Retina (tissue), 1 donor: ENCODE measurements at regions not wholly inside any gene's neighbourhood (a gene's known extent, or its start where the extent isn't known, plus 50 kb on each side); places are given as distances from the start of the nearest gene placed in this dataset.

Experiments
- DNase-seq: peaks from one replicate; pipeline ENCODE4 v3.0.0-alpha.2; 2016

DNA sequence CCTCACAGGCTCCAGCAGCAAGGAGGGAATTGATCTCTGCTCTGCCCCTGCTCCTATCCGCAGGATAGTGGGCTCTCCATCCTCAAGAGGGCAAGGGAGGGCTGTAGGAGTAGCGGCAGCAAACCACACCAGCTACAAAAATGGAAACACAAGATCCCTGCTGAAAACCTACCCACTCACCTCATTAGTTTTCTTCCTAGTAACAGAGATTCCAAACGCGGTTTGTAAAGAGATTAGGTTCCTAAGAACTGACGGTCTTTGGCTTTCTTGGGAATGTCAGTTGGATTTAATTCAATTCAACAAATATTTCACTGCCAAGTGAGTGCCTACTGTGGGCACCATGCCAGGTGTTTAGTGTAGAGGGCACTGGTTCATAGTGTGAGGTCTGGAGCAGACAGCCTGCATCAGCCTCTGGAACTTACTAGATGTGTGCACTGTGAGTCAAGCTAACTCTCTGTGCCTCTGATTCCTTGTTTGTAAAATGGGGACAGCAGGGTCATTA is 84.7 kb downstream of the MRPL46 start:
- no peak for DNase-seq

DNA sequence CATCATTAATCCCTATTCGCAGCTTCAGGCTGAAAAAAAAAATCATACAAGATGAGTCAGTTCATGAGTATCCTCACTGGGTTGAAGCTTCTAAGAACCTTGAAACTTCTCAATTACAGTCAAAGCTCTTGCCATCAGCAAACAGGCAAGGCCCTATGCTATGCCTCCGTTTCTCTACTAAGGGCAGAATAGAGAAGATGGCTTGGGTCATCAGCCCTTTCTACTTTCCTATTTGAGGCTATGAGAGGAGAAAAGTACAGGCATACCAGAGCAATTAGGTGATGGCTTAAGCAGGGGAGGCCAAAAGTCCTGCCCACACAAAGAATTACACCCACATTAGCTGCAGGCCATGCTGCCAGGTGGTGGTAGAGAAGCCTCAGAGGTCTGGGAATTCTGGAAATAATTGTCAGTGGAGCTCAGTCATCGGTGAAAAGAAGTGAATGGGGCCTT is 89.0 kb downstream of the MRPL46 start:
- DNase-seq = no peak

DNA sequence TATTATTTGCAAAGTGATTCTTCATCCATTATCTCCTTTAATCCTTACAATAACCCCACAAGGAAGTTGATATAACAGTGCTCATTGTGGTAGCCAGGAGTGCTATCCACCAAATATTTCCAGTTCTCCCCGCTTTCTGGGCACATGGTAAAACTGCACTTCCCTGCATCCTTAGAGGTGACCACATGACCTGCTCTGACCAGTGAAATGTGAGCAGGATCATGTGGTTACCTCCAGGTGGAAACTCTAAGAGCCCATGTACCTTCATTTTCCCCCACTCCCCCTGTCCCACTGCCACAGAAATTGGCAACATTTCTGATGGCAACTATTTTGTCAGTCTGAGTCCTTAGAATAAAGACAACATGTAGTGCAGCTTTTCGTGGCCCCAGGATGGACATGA is 89.7 kb downstream of the MRPL46 start:
- DNase-seq = no peak

DNA sequence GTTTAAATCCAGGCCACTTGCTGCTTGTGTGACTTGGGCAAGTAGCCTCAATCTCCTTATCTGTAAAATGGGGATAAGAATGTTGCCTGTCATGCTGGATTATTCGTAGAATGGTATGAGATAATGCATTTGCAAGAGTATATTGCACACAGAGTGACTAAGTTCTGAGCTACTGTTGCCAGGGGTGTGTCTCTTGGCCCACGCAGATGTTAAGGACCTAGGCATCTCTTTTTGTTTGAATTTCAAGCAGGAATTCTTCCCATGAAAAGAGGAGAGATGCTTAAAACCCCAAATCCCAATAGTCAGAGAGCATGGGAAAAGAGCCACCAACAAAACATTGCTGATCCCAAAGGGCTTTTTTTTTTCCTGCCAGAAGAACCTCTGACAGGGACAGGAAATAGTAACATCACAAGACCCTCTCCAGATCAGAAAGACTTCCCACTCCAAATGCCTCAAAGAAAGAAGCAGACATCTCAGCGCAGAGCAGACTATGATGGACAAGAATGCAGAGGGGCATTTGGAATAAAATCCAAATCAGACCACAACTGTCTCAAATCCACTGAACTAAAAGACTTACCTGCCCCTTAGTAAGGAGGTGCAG is 90.5 kb downstream of the MRPL46 start:
- DNase-seq = no peak

DNA sequence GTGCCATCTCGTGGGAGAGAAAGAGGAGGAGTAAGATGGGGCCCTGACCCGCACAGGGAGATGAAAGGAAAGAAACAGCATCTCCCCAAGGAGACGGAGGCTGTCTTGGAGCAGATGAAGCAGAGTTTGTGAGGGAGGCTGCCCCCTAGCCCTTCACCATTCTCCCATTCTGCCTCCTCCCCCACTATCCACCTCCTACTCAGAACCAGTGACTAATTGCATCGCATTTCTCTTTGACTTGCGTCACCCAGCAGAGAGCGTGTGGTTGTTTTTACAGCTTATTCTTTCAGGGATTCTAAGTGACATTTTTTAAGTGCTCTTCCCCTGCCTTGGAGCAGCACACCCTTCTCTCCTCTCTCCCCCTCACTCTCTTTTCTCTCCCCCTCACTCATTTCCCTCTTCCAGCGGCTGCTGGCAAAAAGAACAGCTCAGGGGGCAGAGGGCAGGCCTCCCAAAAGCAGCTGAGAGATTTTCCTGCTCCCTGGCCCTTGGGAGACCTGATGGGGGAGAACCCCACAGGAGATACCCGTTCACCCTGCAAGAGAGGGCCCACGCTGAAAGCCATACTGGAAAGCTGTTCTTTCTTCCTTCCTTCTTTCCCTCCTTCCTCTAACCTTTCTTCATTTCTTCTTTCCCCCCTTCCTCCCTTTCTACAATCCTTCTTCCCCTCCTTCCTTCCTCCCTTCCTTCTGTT is 91.8 kb downstream of the MRPL46 start:
- no peak for DNase-seq

DNA sequence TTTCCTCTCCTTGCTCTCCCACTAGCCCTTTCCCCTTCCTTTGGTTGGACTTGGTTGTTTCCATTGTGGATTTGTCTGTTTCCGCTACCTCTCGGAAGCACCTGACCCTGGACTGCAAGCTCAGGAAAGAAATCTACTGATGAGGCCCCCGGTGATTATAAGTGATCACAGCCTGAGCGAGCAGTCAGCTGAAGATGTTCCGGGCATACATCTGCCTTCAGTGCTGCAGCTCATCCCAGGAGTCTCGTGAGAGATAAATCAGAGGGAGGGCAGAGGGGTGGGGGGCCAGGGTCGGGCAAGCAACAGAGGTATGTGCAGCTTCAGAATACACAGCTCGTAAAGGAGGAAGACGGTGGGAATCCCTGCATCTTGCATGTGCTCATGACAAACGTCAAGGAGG is 102.1 kb downstream of the MRPL46 start:
- no peak for DNase-seq

DNA sequence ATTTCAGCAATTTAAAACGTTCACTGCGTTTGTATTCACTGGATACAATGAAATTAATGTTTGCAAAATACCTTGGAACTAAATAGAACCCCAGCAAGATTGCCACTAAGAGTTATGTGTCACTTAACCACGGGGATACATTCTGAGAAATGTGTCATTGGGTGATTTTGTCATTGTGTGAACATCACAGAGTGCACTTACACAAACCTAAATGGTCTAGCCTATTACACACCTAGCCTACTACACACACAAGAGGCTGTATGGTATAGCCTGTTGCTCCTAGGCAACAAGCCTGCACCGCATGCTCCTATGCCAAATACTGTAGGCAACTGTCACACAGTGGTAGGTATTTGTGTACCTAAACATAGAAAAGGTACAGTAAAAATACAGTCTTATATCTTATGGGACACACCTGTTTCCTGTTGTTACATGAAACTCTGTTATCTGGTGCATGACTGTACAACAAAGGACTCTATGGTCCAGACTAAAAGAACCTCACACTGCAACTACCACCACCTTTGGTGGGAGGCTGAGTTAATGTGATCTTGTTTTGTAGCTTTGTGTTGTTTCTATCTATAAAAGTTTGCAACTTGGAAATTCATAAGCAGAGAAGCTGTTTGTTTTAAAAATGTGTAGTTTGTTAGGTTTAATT is 92.2 kb upstream of the NTRK3 start:
- no peak for DNase-seq

DNA sequence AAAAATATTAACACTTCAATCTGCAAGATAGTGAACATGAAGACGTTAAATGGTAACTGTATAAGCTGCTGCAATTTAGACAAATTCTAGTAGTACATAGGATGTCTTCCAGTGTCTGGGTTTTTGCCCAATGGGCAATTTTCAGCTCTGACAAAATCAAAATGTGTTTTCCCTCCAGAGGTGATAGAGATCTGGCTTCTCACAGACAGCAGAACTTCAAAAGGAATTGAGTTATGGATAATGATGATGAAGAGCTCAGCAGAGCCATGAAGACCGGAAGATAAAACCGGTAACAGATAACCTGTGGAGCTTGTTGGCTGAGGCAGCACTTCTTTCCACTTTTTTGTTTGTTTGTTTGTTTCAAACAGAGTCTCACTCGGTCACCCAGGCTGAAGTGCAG is 89.4 kb upstream of the NTRK3 start:
- no peak for DNase-seq

DNA sequence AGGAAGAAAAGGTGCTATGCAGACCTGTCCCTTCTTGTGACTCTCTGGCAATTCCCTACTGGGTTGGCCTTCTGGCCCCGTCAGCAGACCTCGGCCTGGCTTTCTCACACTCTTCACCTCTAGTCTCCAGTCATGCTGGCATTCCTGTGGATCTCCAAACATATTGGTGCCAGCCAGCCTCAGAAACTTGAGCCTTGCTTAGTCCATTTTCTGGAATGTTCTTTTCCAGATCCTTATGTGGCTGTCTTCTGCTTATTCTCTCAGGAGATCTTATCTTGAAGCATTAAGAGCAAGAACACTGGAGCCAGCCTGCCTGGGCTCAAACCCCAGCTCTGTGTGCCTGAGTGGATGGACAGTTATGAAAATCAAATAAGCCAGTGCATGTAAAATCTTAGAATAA is 88.2 kb upstream of the NTRK3 start:
- no peak for DNase-seq

DNA sequence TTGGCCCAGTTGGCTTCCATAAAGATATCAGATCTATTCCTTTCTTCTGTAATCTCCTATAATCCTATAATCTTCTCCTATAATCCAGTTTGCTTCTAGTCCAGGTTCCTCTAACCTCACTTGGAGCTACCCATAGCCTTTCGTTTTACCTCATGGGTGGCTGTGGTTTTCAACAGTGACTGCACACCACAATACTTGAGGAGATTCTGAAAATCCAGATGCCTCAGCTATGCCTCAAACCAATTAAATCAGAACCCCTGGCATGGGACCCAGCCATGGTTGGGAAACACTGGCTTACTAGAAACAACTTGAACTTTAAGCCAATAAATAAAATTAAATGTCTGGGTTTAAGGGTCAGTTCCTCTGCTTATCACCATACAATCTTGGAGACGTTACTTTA is 86.1 kb upstream of the NTRK3 start:
- DNase-seq = no peak

DNA sequence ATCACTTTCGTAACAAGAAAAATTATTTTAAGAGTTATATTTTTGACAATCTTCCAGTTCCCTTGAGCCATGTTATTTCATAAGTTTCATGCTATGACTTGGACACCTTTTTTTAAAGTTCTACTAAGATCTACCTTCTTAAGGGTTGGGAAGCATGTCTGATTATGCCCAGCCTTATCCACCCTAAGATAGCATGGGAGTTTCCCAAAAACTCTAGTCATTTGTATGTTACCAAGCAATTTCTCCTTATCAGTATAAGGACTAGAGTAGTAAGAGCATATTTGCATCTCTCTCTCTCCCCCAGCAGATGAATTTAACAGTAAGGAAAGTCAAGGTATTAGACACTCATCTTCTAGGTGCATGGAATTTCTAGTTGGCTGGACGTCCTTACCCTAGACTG is 85.1 kb upstream of the NTRK3 start:
- DNase-seq = no peak

DNA sequence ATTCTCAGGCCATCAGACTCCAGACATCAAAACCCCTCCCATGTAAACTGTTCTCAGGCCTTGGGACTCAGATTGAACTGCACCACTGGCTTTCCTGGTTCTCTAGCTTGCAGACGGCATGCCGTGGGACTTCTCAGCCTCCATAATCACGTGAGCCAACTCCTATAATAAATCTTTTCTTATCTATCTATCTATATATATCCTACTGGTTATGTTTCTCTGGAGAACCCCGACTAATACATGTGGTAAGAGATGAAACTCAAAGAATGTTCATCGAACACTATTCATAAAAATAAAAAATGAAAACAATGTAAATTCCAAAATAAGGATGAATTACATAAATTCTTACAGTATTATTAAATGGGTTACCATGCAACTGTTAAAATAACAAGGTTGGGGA is 84.5 kb upstream of the NTRK3 start:
- no peak for DNase-seq

DNA sequence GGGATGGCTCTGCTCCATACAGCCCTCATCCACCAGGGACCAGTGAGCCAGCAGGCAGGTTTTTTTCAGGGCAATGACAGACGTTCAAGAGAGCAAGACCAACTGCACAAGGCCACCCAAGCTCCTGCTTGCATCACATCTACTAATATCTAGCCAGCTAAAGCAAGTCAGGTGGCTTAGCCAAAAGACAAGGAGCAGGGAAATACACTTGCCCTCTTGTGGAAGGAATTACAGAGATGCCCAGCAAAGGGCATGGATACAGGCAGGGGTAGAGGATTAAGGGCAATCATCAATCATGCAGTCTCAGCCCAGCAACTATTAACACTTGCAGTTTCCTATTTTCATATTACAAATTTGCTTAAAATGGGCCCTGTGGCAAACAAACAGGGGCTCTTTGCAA is 81.5 kb upstream of the NTRK3 start:
- DNase-seq = no peak

DNA sequence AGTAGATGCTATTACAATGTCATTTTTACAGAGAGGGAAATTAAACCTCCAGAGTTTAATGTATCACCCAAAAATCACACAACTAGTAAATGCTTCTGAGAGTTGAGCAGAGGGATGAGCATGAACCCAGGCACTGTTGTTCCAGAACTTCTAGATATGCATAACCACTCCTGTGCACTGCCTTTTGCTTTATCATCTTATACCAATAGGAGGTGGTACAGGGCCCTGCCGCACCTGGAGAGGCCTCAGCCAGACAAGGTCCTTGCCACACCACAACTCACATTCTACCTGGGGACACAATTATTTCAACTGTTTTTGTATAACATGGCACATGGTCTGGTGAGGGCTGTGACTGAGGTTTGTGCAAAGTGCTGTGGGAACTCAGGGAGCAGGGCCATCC is 78.5 kb upstream of the NTRK3 start:
- DNase-seq = no peak

DNA sequence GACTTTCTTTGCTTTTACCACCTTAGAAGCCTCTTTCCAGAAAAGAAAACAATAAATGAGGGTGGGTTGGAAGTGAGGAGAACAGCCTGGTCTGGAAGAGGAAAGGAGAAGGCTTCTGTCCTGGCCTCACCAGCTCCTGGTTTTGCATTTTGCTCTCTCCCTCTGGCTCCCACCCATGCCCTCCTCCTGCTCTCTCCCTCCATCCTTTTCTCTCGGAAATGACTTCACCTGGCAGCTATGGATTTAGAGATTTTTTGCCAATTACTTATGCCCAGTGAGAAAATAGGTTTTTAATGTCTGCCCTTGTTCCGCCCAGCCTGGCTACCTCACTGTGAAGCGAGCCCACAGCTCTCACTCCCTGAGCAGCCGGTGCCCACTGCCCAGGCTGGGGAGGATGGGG is 77.9 kb upstream of the NTRK3 start:
- DNase-seq = no peak

DNA sequence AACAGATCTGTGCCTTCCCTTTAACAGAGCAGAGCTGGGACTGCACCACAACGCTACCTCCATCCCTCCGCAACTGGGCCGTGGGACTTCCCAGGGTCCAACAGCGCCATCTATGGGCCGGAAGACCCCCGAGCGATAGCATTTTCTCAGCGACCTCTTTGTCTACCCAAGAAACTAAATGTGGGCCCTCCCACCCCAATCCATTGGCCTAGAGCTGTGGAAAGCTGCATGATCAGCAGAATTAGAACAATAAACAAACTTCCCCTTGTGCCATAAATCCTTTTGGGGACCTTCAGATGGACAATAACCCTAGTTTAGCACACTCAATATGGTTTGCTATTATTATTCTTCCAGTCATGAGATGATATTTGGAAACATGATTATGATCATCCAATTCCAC is 74.8 kb upstream of the NTRK3 start:
- DNase-seq = peak; percentile 78

DNA sequence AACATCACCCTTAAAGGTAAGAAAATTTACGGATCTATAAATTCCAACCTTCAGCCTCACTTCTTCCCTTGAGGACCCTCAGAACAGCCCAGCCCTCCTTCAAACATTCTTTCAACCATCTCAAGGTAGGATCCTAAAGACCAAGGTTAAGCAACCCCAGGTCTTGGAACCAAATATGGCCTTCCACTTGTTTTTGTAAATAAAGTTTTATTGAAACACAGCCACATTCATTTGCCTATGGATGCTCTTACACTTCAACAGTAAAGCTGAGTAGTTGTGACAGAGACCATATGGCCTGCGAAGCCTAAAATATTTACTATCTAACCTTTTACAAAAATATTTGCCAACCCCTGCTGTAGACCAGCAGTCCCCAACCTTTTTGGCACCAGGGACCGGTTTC is 70.4 kb upstream of the NTRK3 start:
- no peak for DNase-seq

DNA sequence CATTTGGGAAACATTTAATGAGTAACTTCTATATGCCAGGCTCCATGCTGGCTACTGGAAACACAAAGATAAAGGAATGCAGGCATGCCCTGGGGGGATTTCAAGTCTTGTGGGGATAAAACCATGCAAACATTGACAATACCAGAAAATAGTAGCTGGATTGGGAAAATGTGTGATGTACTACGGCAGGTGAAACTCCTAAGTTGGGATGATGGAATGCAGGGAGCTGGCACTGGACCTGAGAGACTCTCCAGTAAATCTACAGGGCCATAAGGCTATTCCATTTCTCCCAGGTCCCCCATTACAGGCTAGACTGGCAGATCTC is 68.2 kb upstream of the NTRK3 start:
- DNase-seq = no peak

DNA sequence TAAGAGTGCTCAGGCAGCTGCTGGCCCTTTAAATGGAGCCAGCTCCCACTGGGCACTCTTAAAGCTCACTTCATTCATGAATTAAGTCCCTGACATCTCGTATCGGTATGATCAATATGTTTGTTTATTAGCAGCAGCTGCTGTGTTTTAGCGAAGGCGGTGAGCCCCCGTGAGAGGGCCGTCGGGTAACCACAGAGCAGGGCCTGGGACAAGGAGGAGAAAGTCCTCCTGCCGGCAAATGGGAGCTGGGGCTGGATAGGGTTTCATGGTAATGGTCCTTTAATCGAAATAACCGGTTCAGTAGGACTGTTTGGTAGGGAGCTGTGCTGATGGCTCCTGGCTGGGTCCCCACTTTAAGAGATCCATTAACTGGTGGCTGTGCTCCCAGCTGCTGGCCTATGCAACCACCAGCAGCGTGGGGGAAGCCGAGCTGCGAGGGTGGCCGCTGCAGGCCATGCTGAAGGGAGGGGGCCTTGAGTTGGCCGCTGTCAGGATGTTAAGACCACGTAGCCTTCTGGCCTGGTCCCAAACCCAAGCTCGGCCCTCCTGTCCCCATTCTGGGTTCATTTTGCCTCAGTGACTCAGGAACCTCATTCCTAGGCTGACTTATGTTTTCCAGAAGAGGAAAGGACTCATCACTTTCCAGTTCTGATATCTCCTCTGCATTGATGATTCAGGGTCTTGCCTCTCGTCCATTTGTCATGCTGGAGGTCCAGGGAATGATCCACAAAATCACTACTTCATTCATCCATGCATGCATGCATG is 67.6 kb upstream of the NTRK3 start:
- DNase-seq = peak; percentile 28

DNA sequence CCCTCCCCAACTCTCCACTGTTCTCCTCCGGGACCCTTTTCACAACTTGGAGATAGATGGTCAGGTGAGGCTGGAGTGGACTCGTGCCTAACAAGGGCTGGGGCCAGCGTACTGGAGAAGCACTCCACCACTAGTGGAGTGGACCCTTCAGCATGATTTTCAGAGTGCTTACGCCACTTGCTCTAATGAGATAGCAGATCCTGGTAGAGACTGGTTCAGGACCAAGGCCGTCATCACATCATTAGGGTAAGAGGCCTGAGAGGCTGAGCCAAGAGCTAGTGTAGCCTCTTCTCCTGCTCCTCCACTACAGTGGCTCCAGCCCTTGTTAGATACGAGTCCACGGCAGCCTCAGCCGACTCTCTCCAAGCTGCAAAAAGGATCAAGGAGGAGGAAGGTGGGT is 66.9 kb upstream of the NTRK3 start:
- no peak for DNase-seq

DNA sequence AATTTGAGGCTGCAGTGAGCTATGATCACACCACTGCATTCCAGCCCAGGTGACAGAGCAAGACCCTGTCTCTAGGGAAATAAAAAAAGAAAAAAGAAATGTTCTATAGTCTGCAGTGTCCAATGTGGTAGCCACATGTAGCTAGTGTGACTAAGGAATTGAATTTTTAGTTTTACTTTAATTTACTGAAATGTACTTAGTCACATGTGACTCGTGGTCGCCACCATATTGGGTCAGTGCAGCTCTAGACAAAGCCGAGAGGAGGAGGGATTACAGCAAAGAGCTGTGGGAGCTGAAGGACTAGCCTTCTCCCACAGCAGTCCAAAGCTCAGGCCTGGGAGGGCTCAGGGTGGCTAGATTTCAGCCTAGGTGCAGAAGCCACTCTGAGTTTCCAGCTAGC is 65.9 kb upstream of the NTRK3 start:
- DNase-seq = no peak

DNA sequence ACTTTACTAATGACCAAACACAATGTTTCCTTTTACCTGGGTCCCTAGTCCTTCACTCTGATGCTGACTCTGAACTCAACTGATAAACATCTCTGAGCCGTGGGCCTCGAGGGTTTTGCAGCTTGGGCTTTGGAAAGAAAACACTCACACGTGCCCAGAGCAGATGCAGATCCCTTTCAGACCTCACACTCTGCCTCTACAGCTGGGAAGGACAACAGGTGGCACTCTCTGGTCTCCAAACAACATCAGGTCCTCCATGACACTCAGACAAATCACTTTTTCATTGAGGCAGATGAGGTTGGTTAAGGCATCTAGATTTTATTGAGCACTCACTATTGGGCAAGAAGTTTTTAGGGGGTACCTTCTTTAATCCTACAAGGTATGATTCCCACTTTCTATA is 64.7 kb upstream of the NTRK3 start:
- DNase-seq = no peak

DNA sequence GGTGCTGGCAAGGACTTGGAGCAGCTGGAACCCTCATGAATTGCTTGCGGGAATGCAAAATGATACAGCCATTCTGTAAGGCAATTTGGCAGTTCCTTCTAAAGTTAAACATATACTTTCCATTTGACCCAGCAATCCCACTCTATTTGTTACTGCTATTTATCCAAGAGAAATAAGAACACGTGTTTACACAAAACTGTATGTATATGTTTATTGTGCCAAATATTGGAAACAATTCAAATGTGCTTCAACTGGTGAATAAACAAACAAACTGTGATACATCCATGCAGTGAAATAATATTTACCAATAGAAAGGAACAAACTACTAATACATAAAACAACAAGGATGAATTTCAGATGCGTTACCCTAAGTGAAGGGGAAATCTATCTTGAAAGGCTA is 60.0 kb upstream of the NTRK3 start:
- no peak for DNase-seq
